Left ventricle myocardium superior (tissue), 1 donor: ENCODE measurements at regions not wholly inside any gene's neighbourhood (a gene's known extent, or its start where the extent isn't known, plus 50 kb on each side); places are given as distances from the start of the nearest gene placed in this dataset.
"Not testable (repeated sequence)": the region's sequence is repeated elsewhere in the genome, so short reads cannot be mapped to it uniquely, and the experiment has no call there.

Experiments used
- ATAC-seq: fragments of 200-7000 bp; cut with Tn5 transposase; one replicate; pipeline ENCODE4 v1.9.1; 2020; ENCODE audit warnings: mild to moderate bottlenecking, moderate library complexity
- DNase-seq: peaks from one replicate; pipeline ENCODE4 v3.0.0-alpha.2; 2020
- intact Hi-C: fragments of 100-400 bp; cut with micrococcal nuclease; formaldehyde crosslinking; loops from one replicate; pipeline ENCODE4 v1.11.0; 2022
- donor health status: DM: no; HTN: yes; CAD: no; lungs with severe emphysema.

- peak; percentile 36 for ATAC-seq
- intact Hi-C loops, DNase-seq: not testable (repeated sequence)
These were observed 415.5 kb downstream of the FOXD4L4 start for GRCh38 chr9:66152406-66152805.

GRCh38 chr9:66153021-66153725, 416.2 kb downstream of the FOXD4L4 start:
- DNase-seq (peak; percentile 77), ATAC-seq (peak; percentile 100)
- intact Hi-C loops, result not testable (repeated sequence)

GRCh38 chr9:66153971-66154691, 417.2 kb downstream of the FOXD4L4 start:
- ATAC-seq, intact Hi-C loops: not testable (repeated sequence)
- DNase-seq, result peak; percentile 24

- intact Hi-C loops, DNase-seq, ATAC-seq: not testable (repeated sequence)
These were observed 445.4 kb downstream of the FOXD4L4 start for GRCh38 chr9:66182316-66182715.

GRCh38 chr9:66183648-66184047, 446.7 kb downstream of the FOXD4L4 start:
- ATAC-seq, DNase-seq, intact Hi-C loops: not testable (repeated sequence)

- ATAC-seq, DNase-seq, intact Hi-C loops: not testable (repeated sequence)
These were observed 460.3 kb downstream of the FOXD4L4 start for GRCh38 chr9:66197199-66197598.

GRCh38 chr9:66198421-66198820, 461.5 kb downstream of the FOXD4L4 start:
- DNase-seq (peak; percentile 49), ATAC-seq (peak; percentile 95)
- intact Hi-C loops, result not testable (repeated sequence)

- ATAC-seq, result peak; percentile 48
- DNase-seq, intact Hi-C loops: not testable (repeated sequence)
These were observed 469.7 kb downstream of the FOXD4L4 start for GRCh38 chr9:66206617-66207016.

- not testable (repeated sequence) for ATAC-seq
These were observed 471.0 kb downstream of the FOXD4L4 start for GRCh38 chr9:66207914-66208313.

GRCh38 chr9:66244763-66245162, 507.8 kb downstream of the FOXD4L4 start:
- DNase-seq, result not testable (repeated sequence)

More at GRCh38 chr9:66207914-66208313, 471.0 kb downstream of the FOXD4L4 start:
- DNase-seq, intact Hi-C loops: not testable (repeated sequence)

GRCh38 chr9:66245481-66245880, 508.5 kb downstream of the FOXD4L4 start:
- intact Hi-C loops, DNase-seq, ATAC-seq: not testable (repeated sequence)

More at GRCh38 chr9:66244763-66245162, 507.8 kb downstream of the FOXD4L4 start:
- intact Hi-C loops, ATAC-seq: not testable (repeated sequence)

- DNase-seq, ATAC-seq, intact Hi-C loops: not testable (repeated sequence)
These were observed 520.6 kb downstream of the FOXD4L4 start for GRCh38 chr9:66257581-66257980.

GRCh38 chr9:66261576-66261975, 524.6 kb downstream of the FOXD4L4 start:
- intact Hi-C loops, DNase-seq, ATAC-seq: not testable (repeated sequence)

GRCh38 chr9:66263621-66264020, 526.7 kb downstream of the FOXD4L4 start:
- intact Hi-C loops, ATAC-seq: not testable (repeated sequence)
- peak; percentile 11 for DNase-seq

GRCh38 chr9:66264786-66265185, 527.8 kb downstream of the FOXD4L4 start:
- DNase-seq, ATAC-seq, intact Hi-C loops: not testable (repeated sequence)

GRCh38 chr9:66266202-66266601, 529.3 kb downstream of the FOXD4L4 start:
- intact Hi-C loops, ATAC-seq, DNase-seq: not testable (repeated sequence)

- intact Hi-C loops, DNase-seq, ATAC-seq: not testable (repeated sequence)
These were observed 530.0 kb downstream of the FOXD4L4 start for GRCh38 chr9:66266856-66267430.

- intact Hi-C loops, ATAC-seq: not testable (repeated sequence)
- peak; percentile 33 for DNase-seq
These were observed 530.7 kb downstream of the FOXD4L4 start for GRCh38 chr9:66267684-66268083.

- intact Hi-C loops, DNase-seq, ATAC-seq: not testable (repeated sequence)
These were observed 532.1 kb downstream of the FOXD4L4 start for GRCh38 chr9:66269024-66269423.
